GM23338 (cell line): ENCODE measurements at regions not wholly inside any gene's neighbourhood (a gene's known extent, or its start where the extent isn't known, plus 50 kb on each side); places are given as distances from the start of the nearest gene placed in this dataset.

Experiments
- CTCF ChIP-seq, 2 experiments: fragments of 200-600 bp in 1 of 2; sonication (generic) in 1 of 2; conservative IDR thresholded peaks; 2 replicates each; pipeline versions ENCODE4 v1.5.1 to v1.6.1; 2016 to 2017; ENCODE audit warnings: antibody characterized with exemption in 2 of 2, low read depth in 2 of 2, mild to moderate bottlenecking in 2 of 2, moderate library complexity in 1 of 2
- POLR2AphosphoS5 ChIP-seq: IDR thresholded peaks from 2 replicates; pipeline ENCODE4 v1.6.1; 2016; ENCODE audit warnings: antibody characterized with exemption, low read depth
- TF ChIP-seq, protein P1 (sequence below): IDR thresholded peaks from one replicate; pipeline ENCODE4 v1.6.1; 2018; ENCODE audit warnings: antibody characterized with exemption; ENCODE audit not compliant: unreplicated experiment

DNA sequence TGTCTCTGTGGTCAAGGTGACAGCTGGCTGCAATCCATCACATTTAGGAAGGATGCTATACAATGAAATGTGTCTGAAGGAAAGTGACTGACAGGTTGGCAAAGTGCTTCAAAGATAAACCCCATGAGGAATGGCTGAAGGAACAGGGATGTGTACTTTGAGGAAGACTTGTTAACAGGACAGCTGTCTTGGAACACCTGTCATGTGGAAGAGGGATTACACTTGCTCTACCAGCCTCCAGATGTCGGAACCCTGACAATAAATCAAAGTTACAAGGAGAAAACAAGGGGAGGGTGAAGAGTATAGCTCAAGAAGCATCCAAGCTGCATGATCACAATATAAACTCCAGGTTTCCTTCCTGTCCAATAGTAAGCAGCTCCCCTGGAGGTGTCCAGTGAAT, 147.8 kb upstream of the TMCC3 start:
- TF ChIP-seq, protein P1, sequence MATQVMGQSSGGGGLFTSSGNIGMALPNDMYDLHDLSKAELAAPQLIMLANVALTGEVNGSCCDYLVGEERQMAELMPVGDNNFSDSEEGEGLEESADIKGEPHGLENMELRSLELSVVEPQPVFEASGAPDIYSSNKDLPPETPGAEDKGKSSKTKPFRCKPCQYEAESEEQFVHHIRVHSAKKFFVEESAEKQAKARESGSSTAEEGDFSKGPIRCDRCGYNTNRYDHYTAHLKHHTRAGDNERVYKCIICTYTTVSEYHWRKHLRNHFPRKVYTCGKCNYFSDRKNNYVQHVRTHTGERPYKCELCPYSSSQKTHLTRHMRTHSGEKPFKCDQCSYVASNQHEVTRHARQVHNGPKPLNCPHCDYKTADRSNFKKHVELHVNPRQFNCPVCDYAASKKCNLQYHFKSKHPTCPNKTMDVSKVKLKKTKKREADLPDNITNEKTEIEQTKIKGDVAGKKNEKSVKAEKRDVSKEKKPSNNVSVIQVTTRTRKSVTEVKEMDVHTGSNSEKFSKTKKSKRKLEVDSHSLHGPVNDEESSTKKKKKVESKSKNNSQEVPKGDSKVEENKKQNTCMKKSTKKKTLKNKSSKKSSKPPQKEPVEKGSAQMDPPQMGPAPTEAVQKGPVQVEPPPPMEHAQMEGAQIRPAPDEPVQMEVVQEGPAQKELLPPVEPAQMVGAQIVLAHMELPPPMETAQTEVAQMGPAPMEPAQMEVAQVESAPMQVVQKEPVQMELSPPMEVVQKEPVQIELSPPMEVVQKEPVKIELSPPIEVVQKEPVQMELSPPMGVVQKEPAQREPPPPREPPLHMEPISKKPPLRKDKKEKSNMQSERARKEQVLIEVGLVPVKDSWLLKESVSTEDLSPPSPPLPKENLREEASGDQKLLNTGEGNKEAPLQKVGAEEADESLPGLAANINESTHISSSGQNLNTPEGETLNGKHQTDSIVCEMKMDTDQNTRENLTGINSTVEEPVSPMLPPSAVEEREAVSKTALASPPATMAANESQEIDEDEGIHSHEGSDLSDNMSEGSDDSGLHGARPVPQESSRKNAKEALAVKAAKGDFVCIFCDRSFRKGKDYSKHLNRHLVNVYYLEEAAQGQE, result no peak
- no peak for TF ChIP-seq CTCF (conservative IDR thresholded peaks at IDR 0.05; ENCODE audit: low read depth in 2 of 2)
- TF ChIP-seq POLR2AphosphoS5, result no peak
